ENCODE measurements at regions not wholly inside any gene's neighbourhood (a gene's known extent, or its start where the extent isn't known, plus 50 kb on each side); places are given as distances from the start of the nearest gene placed in this dataset.
"Not testable (repeated sequence)": the region's sequence is repeated elsewhere in the genome, so short reads cannot be mapped to it uniquely, and the experiment has no call there.

GRCh38 chr10:86579883-86580520 lies 58.4 kb upstream of the WAPL start:
- no peak for DNase-seq

- DNase-seq = no peak
Observed at GRCh38 chr10:86580521-86580891, 58.9 kb upstream of the WAPL start.

DNA sequence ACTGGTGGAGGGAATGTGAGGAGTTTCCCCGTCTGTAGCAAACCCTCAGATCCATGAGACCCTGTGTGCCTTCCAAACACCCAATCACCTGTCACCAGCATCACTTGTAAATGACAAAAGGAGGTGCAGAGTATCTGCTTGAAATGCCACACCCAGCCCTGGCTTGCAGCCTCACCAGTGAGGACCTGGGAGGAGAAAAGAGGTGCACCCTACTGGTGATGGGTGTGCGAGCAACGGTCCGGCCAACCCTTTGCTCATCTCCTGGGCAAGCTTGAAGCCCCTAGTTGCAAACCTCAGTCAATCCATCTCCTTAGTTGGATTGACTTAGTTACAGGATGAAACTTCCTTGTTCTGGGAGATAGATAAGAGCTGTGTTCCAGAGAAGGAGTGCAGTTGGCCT lies 62.4 kb upstream of the WAPL start:
- DNase-seq = no peak

GRCh38 chr10:86585037-86585929 lies 63.7 kb upstream of the WAPL start:
- peak; percentile 78 for DNase-seq

GRCh38 chr10:86586516-86586915 lies 64.9 kb upstream of the WAPL start:
- no peak for DNase-seq

- DNase-seq = not testable (repeated sequence)
Observed at GRCh38 chr10:86588781-86589180, 65.6 kb upstream of the OPN4 start.

- DNase-seq = no peak
Observed at GRCh38 chr10:86591436-86591835, 62.9 kb upstream of the OPN4 start.

DNA sequence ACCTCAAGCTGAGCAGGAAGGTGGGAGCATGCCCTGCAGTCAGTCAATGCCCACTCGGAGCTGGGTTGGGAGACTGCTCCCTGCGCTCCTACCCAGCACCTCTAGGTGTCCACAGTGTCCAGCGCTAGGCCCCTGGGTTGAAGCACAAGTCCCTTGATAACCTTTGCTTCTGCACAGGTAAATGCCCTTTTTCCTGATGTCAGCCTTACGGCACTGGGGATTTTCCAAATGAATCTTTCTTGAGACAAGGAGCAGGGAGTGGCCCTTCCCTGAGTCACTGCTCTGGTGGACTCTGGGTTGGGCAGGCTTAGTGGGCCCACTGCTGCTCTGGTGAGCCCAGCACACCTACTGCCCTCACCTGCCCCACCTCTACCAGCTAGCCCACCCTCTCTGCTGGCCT lies 61.9 kb upstream of the OPN4 start:
- DNase-seq = no peak

GRCh38 chr10:86594535-86594934 lies 59.8 kb upstream of the OPN4 start:
- no peak for DNase-seq

DNA sequence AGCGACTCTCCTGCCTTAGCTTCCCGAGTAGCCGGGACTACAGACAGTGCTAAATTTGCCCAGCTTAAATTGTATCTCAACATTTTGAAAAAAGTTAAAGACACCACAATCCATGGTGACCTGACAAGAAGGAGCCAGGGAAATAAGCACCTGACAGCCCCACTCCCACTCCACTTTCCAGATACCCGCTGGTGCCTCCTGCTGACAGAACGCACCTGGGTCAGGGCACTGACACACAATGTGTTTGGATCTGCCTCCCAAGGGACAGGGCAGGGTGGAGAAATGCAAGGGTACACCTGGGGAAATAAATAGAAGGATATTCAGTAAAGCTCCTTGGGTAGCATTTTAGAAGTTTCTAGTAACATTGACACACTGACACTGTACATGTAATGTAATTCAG lies 58.9 kb upstream of the OPN4 start:
- no peak for DNase-seq

- DNase-seq = no peak
Observed at GRCh38 chr10:86596266-86596665, 58.1 kb upstream of the OPN4 start.

DNA sequence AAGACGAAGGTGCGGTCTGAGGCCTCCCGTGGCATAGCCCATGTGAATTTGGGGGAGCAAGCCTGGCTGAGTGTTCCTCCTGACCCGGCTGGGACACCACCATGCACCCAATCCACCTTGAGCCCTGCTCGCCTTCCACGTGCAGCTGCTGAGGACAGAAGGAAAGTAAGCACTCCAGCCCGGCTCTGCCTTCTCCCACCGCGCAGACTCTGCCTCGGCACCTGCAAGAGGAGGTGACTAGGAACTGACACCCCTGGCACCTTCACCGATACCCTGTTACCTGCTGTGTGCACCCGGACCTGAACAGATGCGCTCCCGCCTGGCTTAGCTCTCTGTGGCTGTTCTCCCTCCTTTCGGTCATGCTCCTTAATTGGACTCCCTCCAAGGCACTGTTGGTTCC lies 57.0 kb upstream of the OPN4 start:
- DNase-seq = no peak

DNA sequence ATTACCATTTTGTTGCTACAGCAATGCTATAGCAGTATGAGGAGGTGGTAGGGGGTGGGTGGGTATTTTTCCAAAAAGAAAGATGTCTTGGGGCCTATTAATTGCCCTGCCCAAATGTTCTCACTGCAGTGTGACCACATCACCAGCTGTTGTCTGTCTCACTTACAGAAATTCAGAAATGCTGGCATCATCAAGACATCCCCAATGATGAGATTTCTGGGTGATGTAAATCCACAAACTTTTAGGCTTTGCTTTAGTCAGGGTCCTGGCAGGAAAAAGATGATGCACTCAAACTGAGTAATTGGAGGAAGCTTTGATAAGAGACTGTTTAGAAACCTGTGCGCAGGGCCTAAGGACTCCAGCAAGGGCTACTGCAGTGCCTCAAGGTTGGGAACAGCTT lies 56.2 kb upstream of the OPN4 start:
- no peak for DNase-seq

DNA sequence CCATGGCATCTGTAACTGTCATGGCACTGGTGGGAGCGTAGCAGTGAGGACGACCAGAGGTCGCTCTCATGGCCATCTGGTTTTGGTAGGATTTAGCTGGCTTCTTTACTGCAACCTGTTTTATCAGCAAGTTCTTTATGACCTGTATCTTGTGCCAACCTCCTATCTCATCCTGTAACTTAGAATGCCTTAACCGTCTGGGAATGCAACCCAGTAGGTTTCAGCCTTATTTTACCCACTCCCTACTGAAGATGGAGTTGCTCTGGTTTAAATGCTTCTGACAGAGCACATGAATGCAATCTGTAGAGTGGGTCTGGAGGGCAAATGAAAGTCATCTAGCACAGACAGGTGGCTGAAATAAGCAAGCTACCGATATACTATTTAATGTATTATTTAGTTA lies 55.3 kb upstream of the OPN4 start:
- no peak for DNase-seq

GRCh38 chr10:86599729-86600128 lies 54.6 kb upstream of the OPN4 start:
- DNase-seq = no peak

- no peak for DNase-seq
Observed at GRCh38 chr10:86600296-86600695, 54.1 kb upstream of the OPN4 start.

GRCh38 chr10:86601956-86602602 lies 52.3 kb upstream of the OPN4 start:
- no peak for DNase-seq

GRCh38 chr10:86603256-86603655 lies 51.1 kb upstream of the OPN4 start:
- DNase-seq = no peak

All from activated CD4-positive, CD25-positive, alpha-beta regulatory T cell treated with anti-CD3 and anti-CD28 coated beads, Interleukin-2, amount 50 U/mL, for 72 hours (primary cell).